ENCODE measurements at regions not wholly inside any gene's neighbourhood (a gene's known extent, or its start where the extent isn't known, plus 50 kb on each side); places are given as distances from the start of the nearest gene placed in this dataset.

DNA sequence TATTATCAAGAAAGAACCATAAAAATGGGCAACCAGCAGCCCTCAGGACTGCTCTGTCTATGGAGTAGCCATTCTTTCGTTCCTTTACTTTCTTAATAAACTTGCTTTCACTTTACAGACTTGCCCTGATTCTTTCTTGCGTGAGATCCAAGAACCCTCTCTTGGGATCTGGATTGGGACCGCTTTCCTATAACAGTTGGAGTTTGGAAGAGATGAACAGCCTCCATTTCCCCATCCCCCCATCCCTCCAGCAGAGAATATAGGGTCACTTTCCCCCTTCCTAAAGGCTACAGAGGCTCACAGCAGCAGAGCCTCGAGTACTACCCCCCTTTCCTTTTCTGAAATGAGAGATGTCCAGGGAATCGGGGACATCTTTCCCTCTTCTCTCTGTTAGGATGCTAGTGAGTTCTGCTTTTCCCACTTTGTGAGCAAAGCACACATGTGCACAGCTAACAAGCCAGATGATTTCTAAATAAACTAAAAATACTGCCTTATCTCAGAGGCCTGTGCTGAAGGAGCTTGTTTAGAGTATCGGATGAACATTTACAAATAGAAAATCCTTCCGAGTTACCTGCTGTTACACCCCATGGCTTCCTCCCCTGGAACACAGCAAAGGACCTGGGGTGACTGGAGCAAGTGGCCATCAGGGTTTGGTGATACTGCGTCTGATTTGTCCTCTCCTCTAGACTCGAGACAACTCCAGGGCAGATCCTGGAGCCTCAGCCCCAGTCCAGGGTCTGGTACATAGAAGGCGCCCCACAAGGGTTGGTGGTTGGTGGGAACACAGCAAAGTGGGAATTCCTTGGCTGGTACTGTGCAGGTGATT, 144.2 kb downstream of the SLC38A6 start:
- WGBS, 2 donors (ENCODE audit: low coverage in 1 of 2), result 78 to 80% methylated on average over 1 to 10 of the region's 10 CpGs
- Histone ChIP-seq H3K36me3 (no peaks in the 10 kb centered on the region), H3K9me3 (no peaks in the 10 kb centered on the region), H3K27me3 (no peaks in the 10 kb centered on the region), H3K27ac (no peak overlapping the region), H3K4me3 (no peak overlapping the region), H3K4me1 (no peaks in the 10 kb centered on the region)
- intact Hi-C loops (cut with DNase I; ENCODE audit: low total_unique reads), result no loop called here
- in situ Hi-C loops (cut with MboI; ENCODE audit: low pct_ligation_motif_present in 1 of 4, low pct_unique_long_range_greater_than_20kb in 1 of 4, low sequenced_read_pairs in 3 of 4), result no loop called here
- no peak for DNase-seq
- no peak for TF ChIP-seq POLR2A (IDR thresholded peaks at IDR 0.05)
- no peak for TF ChIP-seq EP300 (IDR thresholded peaks at IDR 0.05; ENCODE audit: low read depth)
- TF ChIP-seq, protein P1, sequence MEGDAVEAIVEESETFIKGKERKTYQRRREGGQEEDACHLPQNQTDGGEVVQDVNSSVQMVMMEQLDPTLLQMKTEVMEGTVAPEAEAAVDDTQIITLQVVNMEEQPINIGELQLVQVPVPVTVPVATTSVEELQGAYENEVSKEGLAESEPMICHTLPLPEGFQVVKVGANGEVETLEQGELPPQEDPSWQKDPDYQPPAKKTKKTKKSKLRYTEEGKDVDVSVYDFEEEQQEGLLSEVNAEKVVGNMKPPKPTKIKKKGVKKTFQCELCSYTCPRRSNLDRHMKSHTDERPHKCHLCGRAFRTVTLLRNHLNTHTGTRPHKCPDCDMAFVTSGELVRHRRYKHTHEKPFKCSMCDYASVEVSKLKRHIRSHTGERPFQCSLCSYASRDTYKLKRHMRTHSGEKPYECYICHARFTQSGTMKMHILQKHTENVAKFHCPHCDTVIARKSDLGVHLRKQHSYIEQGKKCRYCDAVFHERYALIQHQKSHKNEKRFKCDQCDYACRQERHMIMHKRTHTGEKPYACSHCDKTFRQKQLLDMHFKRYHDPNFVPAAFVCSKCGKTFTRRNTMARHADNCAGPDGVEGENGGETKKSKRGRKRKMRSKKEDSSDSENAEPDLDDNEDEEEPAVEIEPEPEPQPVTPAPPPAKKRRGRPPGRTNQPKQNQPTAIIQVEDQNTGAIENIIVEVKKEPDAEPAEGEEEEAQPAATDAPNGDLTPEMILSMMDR (IDR thresholded peaks at IDR 0.05), result no peak
- TF ChIP-seq POLR2AphosphoS5 (IDR thresholded peaks at IDR 0.05), result no peak

DNA sequence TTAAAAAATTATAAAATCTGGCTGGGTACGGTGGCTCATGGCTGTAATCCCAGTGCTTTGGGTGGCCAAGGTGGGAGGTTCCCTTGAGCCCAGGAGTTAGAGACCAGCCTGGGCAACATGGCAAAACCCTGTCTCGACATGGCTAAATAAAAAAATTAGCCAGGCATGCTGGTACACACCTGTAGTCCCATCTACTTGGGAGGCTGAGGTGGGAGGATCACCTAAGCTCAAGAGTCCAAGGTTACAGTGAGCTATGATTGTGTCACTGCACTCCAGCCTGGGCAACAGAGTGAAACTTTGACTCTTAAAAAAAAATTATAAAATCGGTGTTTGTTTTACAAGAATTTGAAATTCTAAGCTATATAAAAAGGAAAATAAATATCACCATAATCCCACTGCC, 141.8 kb downstream of the SLC38A6 start:
- 71 to 73% methylated on average over 2 to 3 of the region's 3 CpGs for WGBS, 2 donors (ENCODE audit: low coverage in 1 of 2)
- H3K36me3 ChIP-seq, result no peaks in the 10 kb centered on the region
- H3K4me3 ChIP-seq, result no peak overlapping the region
- H3K4me1 ChIP-seq, result no peaks in the 10 kb centered on the region
- no peak for TF ChIP-seq POLR2AphosphoS5 (IDR thresholded peaks at IDR 0.05)
- no peak for TF ChIP-seq EP300 (IDR thresholded peaks at IDR 0.05; ENCODE audit: low read depth)
- TF ChIP-seq, protein P1 (IDR thresholded peaks at IDR 0.05), result no peak
- TF ChIP-seq POLR2A (IDR thresholded peaks at IDR 0.05), result no peak
- H3K9me3 ChIP-seq, result no peaks in the 10 kb centered on the region
- intact Hi-C loops (cut with DNase I; ENCODE audit: low total_unique reads), result no loop called here
- no peaks in the 10 kb centered on the region for H3K27me3 ChIP-seq
- in situ Hi-C loops (cut with MboI; ENCODE audit: low pct_ligation_motif_present in 1 of 4, low pct_unique_long_range_greater_than_20kb in 1 of 4, low sequenced_read_pairs in 3 of 4), result no loop called here
- no peak for DNase-seq
- H3K27ac ChIP-seq, result no peak overlapping the region

DNA sequence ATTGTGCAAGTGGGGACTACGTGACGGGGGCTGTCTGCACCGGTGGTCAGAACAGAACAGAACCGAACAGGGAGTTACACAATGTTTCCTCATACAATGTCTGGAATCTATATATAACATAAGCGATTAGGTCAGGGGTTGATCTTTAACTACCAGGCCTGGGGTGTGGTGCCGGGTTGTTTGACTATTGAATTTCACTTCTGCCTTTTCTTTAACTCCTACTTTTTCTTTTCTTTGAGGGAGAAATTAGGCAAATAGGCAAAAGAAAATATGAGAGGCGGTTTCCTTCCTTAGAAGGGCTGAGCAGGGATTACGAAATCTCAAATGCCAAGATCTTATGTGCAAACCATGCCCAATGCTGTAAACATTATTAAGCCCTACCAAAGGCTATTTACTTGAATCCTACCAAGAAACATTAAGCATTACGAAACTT, 140.3 kb downstream of the SLC38A6 start:
- in situ Hi-C loops (cut with MboI; ENCODE audit: low pct_ligation_motif_present in 1 of 4, low pct_unique_long_range_greater_than_20kb in 1 of 4, low sequenced_read_pairs in 3 of 4), result no loop called here
- TF ChIP-seq EP300 (IDR thresholded peaks at IDR 0.05; ENCODE audit: low read depth) (no peak), POLR2AphosphoS5 (IDR thresholded peaks at IDR 0.05) (no peak), POLR2A (IDR thresholded peaks at IDR 0.05) (no peak)
- TF ChIP-seq, protein P1 (IDR thresholded peaks at IDR 0.05), result no peak

DNA sequence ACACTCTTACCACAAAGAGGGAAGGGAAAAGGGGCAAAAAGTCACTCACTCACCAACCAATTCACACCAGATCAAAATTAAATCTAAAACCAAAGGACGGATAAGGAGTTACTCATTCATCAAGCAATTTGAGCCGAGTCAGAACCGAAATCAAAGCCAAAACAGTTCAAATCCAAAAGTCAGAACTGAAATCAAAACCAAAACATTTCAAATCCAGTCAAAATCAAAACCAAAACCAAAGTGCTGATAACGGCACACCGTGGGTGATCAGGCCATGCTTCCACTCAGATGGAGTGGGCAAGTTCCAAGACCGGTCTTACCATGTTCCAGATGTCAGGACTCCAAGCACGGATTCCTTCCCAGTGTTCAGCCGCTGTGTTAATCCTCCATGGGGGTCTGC, 139.5 kb downstream of the SLC38A6 start:
- Histone ChIP-seq H3K4me3 (no peak overlapping the region), H3K27me3 (no peaks in the 10 kb centered on the region), H3K4me1 (no peaks in the 10 kb centered on the region), H3K27ac (no peak overlapping the region), H3K9me3 (no peaks in the 10 kb centered on the region), H3K36me3 (no peaks in the 10 kb centered on the region)
- intact Hi-C loops (cut with DNase I; ENCODE audit: low total_unique reads) (no loop called here), in situ Hi-C loops (cut with MboI; ENCODE audit: low pct_ligation_motif_present in 1 of 4, low pct_unique_long_range_greater_than_20kb in 1 of 4, low sequenced_read_pairs in 3 of 4) (no loop called here)
- TF ChIP-seq POLR2A (IDR thresholded peaks at IDR 0.05) (no peak), EP300 (IDR thresholded peaks at IDR 0.05; ENCODE audit: low read depth) (no peak)
- WGBS, 2 donors (ENCODE audit: low coverage in 1 of 2), result 44 to 49% methylated on average over 3 to 8 of the region's 8 CpGs
- DNase-seq, result no peak

More for the DNA sequence above, 140.3 kb downstream of the SLC38A6 start:
- whole genome bisulfite sequencing, 2 donors (ENCODE audit: low coverage in 1 of 2), result 59 to 73% methylated on average over 5 to 9 of the region's 9 CpGs
- no peak for DNase-seq
- intact Hi-C loops (cut with DNase I; ENCODE audit: low total_unique reads), result no loop called here
- H3K36me3 ChIP-seq, result no peaks in the 10 kb centered on the region
- no peak overlapping the region for H3K4me3 ChIP-seq
- H3K4me1 ChIP-seq, result no peaks in the 10 kb centered on the region
- no peaks in the 10 kb centered on the region for H3K27me3 ChIP-seq
- H3K9me3 ChIP-seq, result no peaks in the 10 kb centered on the region
- no peak overlapping the region for H3K27ac ChIP-seq
